H1 (cell line): ENCODE measurements at regions not wholly inside any gene's neighbourhood (a gene's known extent, or its start where the extent isn't known, plus 50 kb on each side); places are given as distances from the start of the nearest gene placed in this dataset.

Experiments
- CBX5 ChIP-seq: fragments of 300-800, 300-1000 bp; sonication (generic); IDR thresholded peaks from 2 replicates; pipeline ENCODE4 v1.7.1; 2016; ENCODE audit warnings: antibody characterized with exemption, low read length, low read depth
- CEBPB ChIP-seq: IDR thresholded peaks from 2 replicates; pipeline ENCODE4 v1.6.1; 2012; ENCODE audit warnings: low read depth, low read length
- CHD2 ChIP-seq: IDR thresholded peaks from 2 replicates; pipeline ENCODE4 v1.6.1; 2012; ENCODE audit warnings: low read length, improper control_type of control experiment
- HDAC6 ChIP-seq: IDR thresholded peaks from one replicate; pipeline ENCODE4 v1.7.1; 2012; ENCODE audit warnings: low read depth, mild to moderate bottlenecking, inconsistent platforms, low read length, moderate library complexity
- RAD21 ChIP-seq, 2 experiments: IDR thresholded peaks in 1 of 2; conservative IDR thresholded peaks in 1 of 2; 2 replicates each; pipeline ENCODE4 v1.6.1; 2011; ENCODE audit warnings: low read depth in 2 of 2, low read length in 2 of 2, improper control_type of control experiment in 1 of 2, inconsistent platforms in 1 of 2, mild to moderate bottlenecking in 1 of 2, moderate library complexity in 1 of 2
- SIN3A ChIP-seq, 2 experiments: IDR thresholded peaks in 1 of 2; conservative IDR thresholded peaks in 1 of 2; 2 replicates each; pipeline ENCODE4 v1.6.1; 2011 to 2012; ENCODE audit warnings: low read length in 2 of 2, improper control_type of control experiment in 1 of 2, low read depth in 1 of 2, mild to moderate bottlenecking in 1 of 2
- TF ChIP-seq, protein P1 (sequence below): fragments of 300-600 bp; sonication (generic); IDR thresholded peaks from 2 replicates; pipeline ENCODE4 v1.7.1; 2012; ENCODE audit warnings: low read length, moderate library complexity, mild to moderate bottlenecking, inconsistent platforms; ENCODE audit not compliant: insufficient replicate concordance
- TF ChIP-seq, protein P2 (sequence below): IDR thresholded peaks from 2 replicates; pipeline ENCODE4 v1.6.1; 2012; ENCODE audit warnings: inconsistent platforms

- TF ChIP-seq, protein P1, sequence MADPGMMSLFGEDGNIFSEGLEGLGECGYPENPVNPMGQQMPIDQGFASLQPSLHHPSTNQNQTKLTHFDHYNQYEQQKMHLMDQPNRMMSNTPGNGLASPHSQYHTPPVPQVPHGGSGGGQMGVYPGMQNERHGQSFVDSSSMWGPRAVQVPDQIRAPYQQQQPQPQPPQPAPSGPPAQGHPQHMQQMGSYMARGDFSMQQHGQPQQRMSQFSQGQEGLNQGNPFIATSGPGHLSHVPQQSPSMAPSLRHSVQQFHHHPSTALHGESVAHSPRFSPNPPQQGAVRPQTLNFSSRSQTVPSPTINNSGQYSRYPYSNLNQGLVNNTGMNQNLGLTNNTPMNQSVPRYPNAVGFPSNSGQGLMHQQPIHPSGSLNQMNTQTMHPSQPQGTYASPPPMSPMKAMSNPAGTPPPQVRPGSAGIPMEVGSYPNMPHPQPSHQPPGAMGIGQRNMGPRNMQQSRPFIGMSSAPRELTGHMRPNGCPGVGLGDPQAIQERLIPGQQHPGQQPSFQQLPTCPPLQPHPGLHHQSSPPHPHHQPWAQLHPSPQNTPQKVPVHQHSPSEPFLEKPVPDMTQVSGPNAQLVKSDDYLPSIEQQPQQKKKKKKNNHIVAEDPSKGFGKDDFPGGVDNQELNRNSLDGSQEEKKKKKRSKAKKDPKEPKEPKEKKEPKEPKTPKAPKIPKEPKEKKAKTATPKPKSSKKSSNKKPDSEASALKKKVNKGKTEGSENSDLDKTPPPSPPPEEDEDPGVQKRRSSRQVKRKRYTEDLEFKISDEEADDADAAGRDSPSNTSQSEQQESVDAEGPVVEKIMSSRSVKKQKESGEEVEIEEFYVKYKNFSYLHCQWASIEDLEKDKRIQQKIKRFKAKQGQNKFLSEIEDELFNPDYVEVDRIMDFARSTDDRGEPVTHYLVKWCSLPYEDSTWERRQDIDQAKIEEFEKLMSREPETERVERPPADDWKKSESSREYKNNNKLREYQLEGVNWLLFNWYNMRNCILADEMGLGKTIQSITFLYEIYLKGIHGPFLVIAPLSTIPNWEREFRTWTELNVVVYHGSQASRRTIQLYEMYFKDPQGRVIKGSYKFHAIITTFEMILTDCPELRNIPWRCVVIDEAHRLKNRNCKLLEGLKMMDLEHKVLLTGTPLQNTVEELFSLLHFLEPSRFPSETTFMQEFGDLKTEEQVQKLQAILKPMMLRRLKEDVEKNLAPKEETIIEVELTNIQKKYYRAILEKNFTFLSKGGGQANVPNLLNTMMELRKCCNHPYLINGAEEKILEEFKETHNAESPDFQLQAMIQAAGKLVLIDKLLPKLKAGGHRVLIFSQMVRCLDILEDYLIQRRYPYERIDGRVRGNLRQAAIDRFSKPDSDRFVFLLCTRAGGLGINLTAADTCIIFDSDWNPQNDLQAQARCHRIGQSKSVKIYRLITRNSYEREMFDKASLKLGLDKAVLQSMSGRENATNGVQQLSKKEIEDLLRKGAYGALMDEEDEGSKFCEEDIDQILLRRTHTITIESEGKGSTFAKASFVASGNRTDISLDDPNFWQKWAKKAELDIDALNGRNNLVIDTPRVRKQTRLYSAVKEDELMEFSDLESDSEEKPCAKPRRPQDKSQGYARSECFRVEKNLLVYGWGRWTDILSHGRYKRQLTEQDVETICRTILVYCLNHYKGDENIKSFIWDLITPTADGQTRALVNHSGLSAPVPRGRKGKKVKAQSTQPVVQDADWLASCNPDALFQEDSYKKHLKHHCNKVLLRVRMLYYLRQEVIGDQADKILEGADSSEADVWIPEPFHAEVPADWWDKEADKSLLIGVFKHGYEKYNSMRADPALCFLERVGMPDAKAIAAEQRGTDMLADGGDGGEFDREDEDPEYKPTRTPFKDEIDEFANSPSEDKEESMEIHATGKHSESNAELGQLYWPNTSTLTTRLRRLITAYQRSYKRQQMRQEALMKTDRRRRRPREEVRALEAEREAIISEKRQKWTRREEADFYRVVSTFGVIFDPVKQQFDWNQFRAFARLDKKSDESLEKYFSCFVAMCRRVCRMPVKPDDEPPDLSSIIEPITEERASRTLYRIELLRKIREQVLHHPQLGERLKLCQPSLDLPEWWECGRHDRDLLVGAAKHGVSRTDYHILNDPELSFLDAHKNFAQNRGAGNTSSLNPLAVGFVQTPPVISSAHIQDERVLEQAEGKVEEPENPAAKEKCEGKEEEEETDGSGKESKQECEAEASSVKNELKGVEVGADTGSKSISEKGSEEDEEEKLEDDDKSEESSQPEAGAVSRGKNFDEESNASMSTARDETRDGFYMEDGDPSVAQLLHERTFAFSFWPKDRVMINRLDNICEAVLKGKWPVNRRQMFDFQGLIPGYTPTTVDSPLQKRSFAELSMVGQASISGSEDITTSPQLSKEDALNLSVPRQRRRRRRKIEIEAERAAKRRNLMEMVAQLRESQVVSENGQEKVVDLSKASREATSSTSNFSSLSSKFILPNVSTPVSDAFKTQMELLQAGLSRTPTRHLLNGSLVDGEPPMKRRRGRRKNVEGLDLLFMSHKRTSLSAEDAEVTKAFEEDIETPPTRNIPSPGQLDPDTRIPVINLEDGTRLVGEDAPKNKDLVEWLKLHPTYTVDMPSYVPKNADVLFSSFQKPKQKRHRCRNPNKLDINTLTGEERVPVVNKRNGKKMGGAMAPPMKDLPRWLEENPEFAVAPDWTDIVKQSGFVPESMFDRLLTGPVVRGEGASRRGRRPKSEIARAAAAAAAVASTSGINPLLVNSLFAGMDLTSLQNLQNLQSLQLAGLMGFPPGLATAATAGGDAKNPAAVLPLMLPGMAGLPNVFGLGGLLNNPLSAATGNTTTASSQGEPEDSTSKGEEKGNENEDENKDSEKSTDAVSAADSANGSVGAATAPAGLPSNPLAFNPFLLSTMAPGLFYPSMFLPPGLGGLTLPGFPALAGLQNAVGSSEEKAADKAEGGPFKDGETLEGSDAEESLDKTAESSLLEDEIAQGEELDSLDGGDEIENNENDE, result no peak
- no peak for TF ChIP-seq SIN3A (conservative IDR thresholded peaks at IDR 0.05 in 1 of 2, IDR thresholded peaks at IDR 0.05 in 1 of 2; ENCODE audit: low read depth in 1 of 2, low read length in 2 of 2)
- TF ChIP-seq CBX5, result no peak
- no peak for TF ChIP-seq CEBPB
- no peak for TF ChIP-seq HDAC6
- TF ChIP-seq, protein P2, sequence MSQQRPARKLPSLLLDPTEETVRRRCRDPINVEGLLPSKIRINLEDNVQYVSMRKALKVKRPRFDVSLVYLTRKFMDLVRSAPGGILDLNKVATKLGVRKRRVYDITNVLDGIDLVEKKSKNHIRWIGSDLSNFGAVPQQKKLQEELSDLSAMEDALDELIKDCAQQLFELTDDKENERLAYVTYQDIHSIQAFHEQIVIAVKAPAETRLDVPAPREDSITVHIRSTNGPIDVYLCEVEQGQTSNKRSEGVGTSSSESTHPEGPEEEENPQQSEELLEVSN, result no peak
- no peak for TF ChIP-seq RAD21 (IDR thresholded peaks at IDR 0.05 in 1 of 2, conservative IDR thresholded peaks at IDR 0.05 in 1 of 2; ENCODE audit: low read depth in 2 of 2, low read length in 2 of 2)
- no peak for TF ChIP-seq CHD2
- TF ChIP-seq, all 59 proteins: peak for 0
These were observed 82.8 kb upstream of the TRIM24 start (continued) for GRCh38 chr7:138377306-138377705.
